ENCODE measurements at regions not wholly inside any gene's neighbourhood (a gene's known extent, or its start where the extent isn't known, plus 50 kb on each side); places are given as distances from the start of the nearest gene placed in this dataset.

DNA sequence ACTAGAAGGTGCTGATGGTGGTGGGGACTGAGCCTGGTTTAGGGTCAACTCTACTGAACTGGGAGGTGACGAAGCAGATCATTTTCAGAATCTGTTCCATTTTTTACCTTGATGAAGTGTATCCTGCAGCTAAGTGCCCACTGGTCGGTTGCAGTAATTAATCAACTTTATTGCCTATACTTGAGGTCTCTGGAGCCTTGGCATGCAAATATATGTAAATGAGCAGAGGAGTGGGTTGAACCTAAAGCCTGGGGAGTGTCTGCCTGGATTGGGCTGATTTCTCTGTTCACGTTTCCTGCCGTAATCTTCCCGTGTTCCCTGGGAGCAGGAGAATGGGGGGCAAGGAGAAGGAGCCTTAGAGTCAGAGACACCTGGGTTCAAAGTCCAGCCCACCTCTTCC is 286.8 kb downstream of the PTPRU start:
- no peak for DNase-seq (ENCODE audit: low spot score)

DNA sequence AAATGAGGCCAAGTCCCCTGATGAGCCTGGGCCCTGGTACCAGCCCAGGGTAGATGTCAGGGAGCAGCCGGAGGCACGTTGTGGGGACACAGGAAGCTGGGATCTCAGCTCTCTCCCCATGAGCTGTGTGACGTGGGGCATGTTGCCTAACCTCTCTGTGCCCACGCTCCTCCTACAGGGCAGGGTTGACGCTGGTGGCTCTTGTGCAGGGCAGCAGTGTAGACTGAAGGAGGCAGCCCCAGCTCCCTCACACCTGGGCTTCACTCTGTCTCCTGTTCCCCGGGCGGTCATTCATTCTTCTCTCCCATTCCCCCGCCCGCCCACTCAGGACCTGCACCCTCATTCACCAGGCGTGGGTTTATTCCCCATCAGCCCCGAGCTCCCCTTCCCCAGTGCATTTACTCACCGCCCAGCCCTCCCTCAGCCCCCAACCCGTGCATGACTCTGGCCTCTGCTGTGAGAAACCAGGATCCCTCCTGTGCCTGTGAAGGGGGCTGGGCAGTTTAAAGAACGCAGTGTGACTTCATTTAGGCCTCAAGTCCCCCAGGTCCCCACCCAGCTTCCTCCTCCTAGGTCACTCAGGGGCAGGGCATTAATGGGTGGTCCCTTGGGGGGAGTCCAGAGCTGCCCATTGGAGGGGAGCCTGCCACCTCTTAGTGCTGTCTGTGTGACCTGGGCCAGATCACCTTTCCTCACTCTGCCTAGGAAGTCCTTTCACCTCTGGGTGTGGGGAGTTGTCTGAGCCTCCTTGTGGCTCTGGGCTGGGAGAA is 285.7 kb downstream of the PTPRU start:
- DNase-seq (ENCODE audit: low spot score), result no peak

DNA sequence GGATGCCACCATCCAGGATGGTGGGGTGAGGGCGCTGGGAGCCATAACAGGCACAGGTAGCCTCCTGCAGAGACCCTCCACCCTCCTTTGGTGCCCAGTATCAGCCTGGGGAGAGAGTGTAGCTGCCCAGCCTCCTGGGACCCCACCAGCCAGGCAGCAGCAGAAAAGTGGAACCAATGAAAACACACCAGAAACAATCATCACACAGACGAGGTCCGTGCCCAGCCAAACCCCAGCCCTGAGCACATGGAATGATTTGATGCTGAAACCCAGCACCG is 285.1 kb downstream of the PTPRU start:
- DNase-seq (ENCODE audit: low spot score), result no peak

DNA sequence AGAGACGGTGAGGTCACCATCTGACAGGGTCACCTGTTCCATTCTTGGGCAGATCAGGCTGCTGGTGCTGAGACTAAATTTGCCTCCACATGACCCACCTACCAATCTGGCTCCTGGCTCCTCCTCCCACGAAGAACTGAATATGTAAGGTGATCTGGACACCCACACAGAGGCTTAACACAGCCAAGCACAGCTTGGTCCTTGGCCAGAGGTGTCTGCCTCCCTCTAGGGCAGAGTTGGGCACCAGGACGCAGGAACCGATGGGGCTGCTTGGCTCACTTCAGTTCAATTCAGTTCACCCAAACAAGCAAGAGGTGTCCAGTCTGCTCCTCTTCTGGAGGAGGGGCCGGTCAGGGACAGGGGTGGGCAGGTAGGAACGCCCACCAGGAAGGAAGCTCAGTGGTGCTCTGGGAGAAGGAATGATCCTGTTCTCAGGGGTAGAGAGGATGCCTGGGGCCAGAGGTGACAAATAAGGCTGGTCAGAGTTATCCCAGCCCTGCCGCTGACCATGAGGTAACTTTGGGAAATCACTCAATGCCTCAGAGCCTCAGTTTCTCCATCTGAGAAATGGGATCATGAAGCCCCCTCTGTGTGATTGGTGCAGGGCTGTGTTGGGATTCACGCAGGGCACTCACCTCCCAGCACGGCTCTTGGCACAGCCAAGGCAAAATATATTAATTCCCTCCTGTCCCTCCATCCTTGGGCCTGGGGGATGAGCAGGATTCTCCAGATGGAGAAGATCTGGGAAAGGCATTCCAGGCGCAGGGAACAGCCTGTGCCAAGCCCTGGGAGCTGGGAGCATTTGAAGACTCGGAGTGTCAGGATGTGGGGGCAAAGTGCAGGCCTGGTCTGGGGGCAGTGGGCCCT is 284.5 kb downstream of the PTPRU start:
- no peak for DNase-seq (ENCODE audit: low spot score)

DNA sequence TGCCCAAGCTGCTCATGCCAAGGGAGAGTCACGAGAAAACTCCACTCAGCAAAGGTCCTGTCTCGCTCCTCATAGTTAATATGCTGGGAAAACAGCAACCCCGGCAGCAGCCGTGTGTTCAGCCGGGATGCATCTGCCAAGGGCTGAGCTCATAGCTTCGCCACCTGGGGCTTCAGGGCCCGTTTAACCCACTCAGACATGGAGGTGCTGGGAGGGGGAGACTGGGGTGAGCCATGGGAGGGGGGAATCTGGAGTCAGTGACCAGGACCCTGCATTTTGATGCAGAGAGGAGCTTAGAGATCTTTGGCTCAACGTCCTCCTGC is 283.4 kb downstream of the PTPRU start:
- DNase-seq (ENCODE audit: low spot score), result no peak

DNA sequence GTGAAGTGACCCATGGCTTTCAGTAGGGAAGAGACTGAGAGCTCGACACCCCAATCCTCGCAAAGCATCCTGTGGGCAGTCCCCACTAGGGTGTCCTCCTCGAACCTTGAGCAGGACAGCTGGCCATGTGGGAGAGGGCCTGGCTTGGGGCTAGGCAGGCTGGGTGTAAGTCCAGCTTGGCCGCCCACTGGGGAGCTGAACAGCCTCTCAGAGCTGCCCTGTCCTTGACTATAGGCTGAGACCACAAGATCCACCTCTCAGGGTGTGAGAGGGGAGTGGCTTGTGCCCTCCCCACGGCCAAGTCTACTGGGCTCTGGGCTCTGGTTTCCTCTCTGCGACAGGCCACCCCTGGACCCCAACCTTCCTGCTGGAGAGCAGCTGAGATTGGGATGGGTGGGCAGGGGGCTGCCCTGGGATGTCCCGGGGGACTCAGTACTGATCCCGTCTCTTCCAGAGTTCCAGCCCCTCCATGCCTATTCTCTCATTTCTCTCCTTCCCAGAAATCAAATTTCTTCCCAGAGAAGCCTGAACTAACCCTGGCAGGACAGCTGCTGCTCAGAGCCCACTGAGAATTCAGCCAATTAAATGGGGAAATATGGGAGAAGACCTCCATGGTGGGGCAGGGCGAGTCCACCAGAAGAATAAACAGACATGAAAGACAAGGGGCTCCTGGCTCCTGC is 282.9 kb downstream of the PTPRU start:
- DNase-seq (ENCODE audit: low spot score), result no peak

DNA sequence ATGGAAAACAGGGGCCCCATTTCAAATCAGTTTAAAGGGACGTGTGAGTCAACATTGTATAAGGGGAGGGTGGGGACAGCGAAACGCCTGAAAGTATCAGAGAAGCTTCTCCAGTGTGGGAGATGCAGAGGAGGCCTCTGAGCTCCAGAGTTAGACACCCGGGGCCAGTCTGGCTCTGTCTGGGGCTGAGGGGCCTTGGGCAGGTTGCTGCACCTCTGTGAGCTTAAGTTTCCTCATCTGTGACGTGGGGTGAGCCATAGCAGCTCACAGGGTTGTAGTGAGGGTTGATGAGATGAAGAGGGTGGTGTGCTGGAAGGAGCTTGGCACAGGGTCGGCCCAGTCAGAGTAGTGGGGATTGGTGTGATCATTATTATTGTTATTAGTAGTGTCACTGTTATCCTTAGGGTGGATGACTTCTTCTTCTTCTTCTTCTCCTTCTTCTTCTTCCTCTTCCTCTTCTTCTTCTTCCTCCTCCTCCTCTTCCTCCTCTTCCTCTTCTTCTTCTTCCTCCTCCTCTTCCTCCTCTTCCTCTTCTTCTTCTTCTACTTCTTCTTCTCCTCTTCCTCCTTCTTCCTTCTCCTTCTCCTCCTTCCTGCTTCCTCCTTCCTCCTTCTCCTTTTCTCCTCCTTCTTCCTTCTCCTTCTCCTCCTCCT is 282.0 kb downstream of the PTPRU start:
- no peak for DNase-seq (ENCODE audit: low spot score)

DNA sequence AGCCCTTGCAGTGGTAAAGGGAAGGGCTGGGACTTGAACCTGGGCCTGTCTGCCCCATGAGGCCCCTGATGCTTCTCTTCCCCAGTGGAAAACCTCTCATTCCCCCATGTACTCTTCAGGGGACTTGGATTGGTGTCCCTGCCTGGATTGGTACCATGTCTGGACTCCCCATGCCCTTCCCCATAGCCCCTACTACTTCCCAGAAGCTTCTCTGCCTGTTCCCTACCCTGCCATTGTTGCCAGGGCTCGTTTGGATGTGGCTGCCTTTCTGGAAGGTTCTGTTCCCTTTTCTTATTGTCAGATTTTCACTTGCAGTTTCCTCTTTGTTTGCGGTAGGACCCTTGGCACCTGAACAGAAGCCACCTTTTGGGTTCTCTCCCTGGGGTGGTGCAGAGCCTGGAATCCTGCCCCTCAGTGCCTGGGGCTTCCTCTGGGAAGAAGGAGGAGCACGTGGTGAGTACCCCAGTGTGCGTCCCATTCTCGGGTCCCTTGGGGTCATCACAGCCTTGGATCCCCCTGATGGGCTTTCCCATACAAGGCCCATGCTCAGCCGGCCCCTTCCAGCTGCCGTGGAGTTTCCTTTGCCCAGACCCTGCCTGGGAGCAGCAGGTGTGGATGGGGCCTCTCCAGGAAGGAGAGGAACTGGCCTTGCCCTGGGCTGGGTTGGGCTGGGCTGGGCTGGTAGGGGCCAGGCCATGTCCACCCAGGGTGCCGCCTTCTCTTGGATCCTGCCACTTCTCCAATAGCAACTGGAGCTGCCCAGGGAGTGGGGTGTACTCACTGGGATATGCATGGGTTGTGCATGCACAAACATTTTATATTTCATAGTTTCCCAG is 281.1 kb downstream of the PTPRU start:
- DNase-seq (ENCODE audit: low spot score), result no peak

DNA sequence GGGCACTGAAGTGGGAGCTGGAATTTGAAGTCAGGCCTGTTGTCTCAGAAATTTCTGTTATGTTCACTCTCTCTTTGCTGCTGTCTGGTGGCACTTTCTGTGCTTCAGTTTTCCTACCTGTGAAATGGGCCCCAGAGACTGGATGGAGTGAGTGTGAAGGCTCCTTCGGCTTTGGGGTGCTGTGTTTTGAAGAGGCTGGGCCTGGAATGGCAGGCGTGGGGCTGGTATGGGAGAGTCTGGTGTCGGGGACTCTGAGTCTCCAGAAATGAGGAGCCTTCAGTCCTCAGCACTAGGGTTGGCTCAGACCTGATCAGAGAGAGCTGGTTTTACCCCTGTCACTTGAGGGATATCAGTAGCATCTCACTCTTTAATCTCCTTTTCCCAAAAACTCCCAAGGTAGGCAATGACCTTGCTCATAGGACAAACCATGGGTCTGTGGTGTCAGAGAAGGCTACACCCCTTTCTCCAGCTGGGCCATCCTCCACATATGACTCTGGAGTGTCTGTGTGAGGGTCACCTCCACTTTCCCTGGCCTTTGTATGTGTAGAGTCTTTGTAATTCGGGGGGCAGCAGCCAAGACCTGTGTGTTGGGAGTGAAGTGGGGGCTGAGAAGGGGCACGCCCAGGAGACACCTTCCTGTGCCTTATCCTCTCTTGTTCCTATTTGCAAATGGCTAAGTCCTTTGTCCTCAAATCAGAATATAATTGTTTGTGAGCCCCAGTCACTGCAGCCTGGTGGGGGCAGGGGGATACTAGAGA is 279.9 kb downstream of the PTPRU start:
- DNase-seq (ENCODE audit: low spot score), result no peak

DNA sequence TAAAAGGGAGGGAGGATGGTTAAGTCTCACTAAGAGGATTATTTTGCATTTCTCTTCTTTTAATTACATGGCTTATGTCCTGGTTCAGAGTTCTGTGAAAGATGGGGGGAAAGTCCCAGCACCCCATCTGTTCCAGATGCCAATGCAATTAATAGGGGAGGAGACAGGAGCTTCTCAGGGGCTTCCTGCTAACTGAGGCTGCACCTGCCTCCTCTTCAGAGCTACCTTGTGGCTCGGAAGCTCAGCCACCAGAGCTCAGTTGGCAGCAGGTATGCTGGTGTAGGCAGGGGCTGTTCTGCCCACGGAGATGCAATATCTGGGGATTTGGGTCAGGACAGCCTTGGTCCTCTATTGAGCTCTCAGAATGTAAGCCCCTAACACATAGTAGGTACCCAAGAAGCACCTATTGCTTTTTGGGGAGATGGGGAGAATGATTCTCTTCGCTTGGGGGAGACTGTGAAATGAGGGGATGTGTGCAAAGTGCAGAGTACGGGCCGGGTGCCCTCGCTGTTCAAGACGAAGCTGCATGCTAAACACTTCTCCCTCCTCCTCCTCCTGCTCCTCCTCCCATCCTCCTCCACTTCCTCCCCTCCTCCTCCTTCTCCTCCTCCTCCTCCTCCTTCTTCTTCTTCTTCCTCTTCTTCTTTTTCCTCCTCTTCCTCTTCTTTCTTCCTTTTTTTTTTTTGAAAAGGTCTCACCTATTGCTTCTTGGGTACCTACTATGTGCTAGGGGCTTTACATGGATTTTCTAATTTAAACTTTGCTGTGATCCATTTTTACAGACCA is 279.0 kb downstream of the PTPRU start:
- DNase-seq (ENCODE audit: low spot score), result no peak

DNA sequence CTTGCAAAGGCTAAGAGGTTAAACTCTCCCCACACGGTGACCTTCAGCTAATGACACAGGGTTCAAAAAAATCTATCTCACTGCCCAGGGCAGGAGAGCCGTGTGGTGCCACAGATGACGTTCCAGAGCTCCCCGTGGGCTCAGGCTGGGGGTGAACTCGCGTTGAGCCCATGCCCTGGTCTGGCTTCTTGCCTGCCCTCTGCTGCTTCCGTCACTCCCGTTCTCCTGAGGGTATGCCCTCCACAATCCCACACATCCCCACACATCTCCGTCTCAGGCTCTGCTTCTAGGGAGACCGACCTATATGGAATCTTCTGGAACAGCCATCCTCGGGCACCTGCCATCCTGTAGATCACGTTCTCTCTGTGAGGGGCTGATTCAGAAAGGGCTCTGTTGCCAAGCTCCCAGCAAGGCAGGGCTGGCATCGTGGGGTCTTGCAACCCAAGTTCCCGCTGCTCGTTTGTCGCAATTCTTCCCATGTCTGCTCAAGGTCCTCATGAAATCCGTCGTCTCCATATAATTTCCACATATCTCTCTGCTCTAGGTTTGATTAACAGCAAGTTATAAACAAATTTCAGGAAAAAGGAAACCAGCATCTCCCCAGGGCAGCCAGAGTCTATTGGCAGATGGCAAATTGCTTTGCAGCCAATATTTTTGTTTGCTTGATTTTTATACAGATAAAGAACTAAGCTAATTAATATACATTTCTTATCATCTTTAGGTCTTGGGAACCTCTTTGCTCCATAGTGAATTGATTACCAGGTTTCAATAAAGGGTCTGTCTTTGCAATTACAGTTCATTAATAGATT is 278.2 kb downstream of the PTPRU start:
- no peak for DNase-seq (ENCODE audit: low spot score)

DNA sequence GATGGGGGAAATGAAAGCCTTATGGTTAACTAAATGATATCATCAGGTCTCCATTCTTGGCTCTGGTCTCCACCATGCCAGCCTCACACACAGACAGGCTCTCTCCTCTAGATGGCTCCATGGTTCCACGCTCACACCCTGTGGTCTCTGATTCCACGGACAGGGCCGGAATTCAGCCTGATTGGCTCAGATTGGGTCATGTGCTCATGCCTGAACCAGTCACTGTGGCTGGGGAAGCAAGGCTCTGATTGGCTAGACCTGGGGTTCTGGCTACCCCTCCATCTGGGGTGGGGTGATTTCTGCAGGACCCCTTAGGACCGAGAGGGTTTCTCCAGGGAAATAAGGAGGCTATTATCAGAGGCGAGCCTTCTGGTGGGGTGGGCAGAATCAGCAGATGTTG is 277.0 kb downstream of the PTPRU start:
- peak; percentile 79 for DNase-seq (ENCODE audit: low spot score)

DNA sequence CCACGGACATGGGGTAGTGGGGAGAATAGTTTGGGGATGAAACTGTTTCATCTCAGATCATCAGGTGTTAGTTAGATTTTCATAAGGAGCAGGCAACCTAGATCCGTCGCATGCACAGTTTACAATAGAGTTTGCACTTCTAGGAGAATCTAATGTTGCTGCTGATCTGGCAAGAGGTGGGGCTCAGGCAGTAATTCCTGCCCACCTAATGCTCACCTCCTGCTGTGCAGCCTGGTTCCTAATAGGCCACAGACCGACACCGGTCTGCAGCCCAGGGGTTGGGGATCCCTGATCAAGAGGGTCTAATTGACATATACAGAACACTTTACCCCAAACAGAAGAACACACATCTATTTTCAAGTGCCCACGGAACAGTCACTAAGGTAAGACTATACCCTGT is 275.1 kb downstream of the PTPRU start:
- no peak for DNase-seq (ENCODE audit: low spot score)

DNA sequence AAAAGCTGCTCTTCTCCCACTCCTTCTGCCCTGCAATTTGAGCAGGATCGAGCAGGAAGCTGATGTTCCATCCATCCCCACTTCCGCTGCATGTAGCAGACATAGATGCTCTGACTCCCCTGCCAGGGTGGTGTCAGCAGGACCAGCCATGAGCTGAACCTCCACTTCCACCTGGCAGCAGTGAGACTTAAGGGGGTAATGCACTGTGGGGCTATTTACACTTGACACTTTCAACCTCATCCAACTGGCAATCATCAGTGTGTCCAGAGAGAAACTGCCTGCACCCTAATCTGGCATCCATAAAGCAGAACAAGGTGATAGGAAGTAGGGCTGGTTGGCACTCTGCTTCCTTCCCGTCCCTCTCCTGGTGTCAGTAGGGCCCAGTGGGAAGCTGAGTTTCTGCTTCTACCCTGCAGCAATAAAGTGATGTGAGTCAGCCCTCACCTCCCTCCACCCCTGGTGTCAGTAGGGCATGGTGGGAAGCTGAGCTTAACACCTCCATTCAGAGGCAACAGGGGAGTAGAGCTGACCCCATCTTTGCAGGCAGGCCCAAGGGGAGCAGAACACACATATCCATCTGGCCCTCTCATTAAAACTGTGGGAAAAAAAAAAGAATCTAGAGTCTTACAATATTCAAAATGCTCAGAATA is 272.3 kb downstream of the PTPRU start:
- no peak for DNase-seq (ENCODE audit: low spot score)

DNA sequence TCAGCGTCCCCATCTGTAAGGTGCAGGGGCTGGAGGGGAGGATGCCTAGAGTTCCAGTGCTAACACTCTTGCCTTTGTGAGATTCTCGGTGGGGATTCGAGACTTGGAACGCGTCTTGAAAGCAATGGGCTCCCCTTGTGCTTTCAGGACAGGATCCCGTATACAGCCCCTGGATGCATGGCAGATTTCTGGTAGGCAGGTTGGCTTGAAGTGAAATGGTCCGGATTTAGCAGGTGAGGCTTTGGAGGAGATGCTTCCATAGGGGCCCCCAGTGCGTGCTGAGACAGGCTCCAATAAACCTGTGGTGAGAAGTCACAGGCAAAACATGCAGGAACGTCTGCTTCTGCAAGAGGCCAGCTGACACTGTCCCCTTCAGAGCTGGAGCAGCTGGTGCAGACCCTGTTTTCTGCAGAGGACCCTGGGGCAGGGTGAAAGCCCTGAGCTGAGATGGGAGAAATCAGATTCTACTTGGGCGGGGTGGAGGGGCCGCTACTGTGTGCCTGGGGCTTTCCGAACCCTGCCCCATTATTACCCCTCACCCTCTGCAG is 270.4 kb downstream of the PTPRU start:
- no peak for DNase-seq (ENCODE audit: low spot score)

DNA sequence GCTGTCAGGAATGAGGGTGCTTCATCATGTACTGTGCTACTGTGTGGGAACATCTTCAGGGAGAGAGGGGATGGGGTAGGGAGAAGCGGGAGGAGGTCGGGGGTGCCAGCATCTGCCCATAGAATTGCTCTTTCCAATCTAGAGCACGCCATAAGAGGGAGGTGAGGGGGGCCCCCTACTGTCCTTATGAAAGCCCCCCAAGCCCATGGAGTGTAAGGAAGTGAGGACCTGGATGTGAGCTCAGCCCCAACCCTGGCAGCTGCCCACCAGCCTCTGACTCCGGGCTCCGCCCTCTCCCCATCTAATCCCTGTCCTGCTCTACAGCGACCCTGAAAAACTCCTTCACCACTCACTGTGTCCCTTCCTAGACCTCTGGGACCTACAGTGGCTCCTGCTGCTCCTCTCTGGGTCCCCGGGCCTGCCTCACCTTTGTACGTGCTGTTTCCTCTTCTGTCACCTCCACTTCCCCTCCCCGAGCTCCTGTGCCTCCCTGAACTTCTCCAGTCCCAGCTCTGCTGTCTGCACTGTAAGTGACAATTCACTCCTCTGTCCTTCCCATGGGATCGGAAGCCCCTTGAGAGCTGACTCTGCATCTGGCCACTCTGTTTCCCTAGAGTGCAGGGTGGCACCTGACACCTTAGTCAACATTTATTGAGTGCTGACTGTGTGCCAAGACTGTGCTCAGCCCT is 269.4 kb downstream of the PTPRU start:
- no peak for DNase-seq (ENCODE audit: low spot score)

DNA sequence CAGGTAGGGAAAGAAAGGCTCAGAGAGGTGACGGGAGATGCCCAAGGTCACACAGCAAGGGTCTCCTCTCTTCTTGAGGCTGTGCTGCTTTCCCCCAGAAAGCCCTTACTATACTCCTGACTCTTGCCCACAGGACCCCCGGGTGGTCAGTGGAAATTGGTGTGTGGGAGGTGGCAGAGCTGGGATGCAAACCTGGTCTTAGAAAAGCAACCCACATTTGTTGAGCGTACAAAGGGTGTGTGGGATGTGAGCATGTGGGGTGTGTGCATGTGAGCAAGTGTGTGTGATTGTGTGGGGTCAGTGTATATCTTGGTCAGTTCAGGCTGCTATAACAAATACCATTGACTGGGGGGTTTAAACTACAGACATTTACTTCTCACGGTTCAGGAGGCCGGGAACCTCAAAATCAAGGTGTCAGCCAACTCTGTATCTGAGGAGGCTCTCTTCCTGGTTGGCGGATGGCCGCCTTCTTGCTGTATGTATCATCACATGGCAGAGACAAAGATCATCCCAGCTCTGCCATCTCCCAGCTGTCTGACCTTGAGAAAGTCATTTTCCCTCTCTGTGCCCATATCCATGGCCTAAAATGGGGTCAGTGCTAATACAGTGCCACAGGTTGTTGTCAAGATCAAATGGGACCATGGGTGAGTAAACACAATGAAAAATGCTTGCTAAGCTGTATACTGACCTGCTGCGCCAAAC is 268.5 kb downstream of the PTPRU start:
- DNase-seq (ENCODE audit: low spot score), result no peak

All from AG08395 (cell line).